Kidney capillary endothelial cell (primary cell): ENCODE measurements at regions not wholly inside any gene's neighbourhood (a gene's known extent, or its start where the extent isn't known, plus 50 kb on each side); places are given as distances from the start of the nearest gene placed in this dataset.
A peak's percentile ranks its signal among the peaks of the same experiment; 100 is the strongest.
"Not testable (repeated sequence)": the region's sequence is repeated elsewhere in the genome, so short reads cannot be mapped to it uniquely, and the experiment has no call there.

Source experiments
- DNase-seq: peaks from one replicate; pipeline ENCODE4 v3.0.0-alpha.2; 2018; ENCODE audit warnings: low spot score

DNA sequence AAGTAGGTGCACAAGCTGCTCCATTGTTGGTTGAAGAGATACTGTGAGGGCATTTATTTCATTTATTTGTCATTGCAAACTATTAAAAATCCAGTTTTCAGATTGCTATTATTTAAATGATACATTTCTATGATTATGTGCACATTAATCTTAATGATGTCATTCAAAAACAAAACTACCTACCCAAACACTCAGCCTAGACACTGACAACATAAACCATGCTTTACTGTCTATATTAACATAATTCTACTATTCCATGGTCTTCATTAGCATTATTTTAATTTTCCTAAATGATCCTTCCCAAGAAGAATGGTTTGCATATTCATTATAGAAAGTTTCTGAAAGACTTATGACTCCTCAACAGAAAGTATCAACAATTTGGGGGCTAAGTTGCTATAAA, 813.0 kb upstream of the SLITRK5 start:
- no peak for DNase-seq

DNA sequence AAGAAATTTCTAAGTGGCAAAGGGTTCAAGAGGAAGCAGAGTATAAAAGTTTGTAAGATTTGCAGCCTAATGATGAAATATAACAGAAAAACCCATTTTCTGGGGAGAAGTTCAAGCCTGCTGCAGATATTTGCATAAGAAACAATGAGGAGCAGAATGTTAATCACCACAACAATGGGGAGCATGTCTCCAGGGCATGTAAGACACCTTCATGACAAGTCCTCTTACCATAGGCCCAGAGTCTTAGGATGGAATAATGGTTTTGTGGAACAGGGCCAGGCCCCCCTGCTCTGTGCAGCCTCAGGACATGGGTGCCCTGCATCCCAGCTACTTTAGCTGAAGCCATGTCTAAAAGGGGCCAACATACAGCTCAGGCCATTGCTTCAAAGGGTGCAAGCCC, 809.0 kb upstream of the SLITRK5 start:
- DNase-seq = no peak

DNA sequence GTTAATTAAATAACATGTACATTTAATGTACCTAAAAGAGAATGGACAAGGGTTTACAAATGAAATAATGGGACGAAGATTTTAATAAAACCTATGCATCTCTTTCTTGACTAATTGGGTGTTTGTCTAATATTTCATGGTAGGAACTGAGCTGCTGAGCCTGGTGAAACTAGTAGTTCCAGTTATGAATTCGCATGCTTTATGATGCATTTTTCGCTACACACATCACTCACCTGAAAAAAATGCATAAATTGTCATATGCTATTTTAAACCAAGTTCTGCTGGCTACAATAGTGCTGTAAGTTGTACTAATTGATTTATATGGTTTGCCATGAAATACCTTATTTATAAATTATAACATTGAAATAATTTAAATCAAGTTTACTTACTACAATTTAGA, 806.8 kb upstream of the SLITRK5 start:
- DNase-seq = no peak

DNA sequence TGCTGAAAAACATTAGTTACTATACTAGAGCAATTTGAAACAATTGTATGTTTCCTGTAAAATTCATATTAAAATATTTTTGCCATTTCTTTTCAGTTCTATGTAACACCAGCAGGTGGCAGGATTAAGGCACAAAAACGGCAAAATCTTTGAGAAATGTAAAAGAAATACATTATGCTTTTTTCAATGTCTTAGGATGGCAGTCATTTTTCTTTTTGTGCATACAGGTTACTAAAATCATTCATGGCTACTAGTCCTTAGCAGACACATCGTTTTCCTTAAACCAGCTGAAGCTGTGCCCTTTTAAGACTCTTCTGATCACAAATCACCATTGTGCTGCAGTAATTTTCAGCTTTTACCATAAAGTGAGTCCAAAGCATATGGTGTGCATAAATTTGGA, 800.7 kb upstream of the SLITRK5 start:
- DNase-seq = peak; percentile 10

DNA sequence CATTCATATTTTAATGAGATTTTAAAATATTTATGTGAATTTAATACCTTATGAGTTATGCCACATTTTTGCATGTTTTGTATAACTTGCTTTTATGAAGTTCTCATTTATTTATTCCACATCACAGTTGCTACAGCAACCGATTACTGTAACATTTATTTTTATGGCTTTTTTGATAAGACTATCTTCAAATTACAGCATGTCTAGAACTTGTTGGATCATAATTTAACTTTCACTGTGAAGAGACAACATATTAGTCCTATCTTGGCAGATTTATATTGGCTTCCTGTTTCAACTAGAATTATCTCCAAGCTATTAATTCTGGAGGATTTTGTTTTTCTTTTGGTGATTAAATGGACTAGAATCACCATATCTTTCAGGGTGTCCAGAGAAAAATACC, 793.7 kb upstream of the SLITRK5 start:
- no peak for DNase-seq

DNA sequence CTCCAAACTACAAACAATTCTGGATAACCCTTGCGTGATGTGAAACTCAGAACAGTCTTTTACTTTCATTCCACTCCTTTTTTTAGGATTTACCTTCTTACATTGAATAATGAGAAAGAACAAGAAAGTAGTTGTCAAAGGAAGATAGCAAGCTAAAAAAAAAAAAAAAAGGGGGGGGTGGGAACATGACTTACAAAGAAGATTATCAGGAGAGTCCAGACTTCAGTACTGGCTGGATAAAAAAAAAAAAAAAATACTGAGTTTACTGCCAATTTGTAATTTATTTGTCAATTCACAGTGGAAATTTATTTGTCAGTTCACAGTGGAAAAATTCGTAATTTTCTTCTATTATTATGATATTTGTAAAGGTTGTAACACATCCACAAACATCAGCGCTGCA, 792.4 kb upstream of the SLITRK5 start:
- DNase-seq = no peak

DNA sequence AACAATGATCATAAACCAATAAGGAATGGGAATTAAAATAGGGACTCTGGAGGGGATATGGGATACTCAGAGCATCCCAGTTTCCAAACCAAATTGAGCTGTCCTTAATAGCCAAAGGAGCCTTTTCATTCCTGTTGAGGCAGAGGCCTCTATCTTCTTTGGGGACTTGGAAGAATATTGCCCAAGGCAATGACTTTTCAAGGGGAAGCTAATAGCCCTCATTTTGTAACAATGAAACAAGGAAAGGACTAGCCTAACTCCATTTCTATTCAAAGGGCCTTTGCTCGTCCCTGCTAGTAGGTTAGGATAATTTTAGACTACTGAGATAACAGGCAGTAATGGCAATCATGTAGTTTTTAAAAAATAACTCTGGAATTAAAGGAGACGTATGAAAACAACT, 789.8 kb upstream of the SLITRK5 start:
- DNase-seq = no peak

DNA sequence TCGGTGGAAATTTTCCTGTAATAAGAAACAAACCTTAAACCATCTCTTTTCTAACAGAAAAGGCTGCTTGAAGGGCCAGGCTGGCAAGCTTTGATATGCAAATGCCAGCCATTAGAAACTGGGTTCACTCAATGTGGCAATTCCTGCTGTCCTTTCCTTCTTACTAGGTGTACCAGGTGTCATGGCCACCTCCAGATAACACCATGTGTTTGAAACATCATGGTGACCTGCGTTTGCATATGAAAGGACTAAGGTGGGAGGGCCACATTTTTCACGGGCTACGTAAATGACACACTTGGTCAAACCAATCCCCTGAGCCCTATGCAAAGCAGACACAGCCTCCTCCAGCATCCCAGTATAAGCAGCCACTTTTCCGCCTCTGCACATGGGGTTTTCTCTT, 789.1 kb upstream of the SLITRK5 start:
- no peak for DNase-seq

DNA sequence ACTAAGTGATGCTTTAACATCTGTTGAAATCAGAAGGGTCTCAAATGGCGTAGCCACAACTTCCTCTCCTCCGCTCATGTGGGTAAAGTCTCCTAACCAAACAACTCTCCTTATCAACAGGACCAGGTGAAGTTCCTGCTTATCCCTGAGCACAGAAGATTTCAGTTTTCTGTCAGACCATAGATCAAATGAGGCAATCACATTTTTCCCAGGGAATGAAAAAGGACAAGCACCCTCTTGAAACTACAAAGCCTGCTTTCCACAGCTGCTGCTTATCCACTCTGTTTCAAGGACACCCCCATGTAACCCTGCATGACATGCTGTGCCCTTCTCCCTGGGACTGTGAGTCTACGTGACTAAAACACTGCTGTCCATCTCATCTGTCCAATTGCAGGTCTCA, 788.3 kb upstream of the SLITRK5 start:
- DNase-seq = no peak

DNA sequence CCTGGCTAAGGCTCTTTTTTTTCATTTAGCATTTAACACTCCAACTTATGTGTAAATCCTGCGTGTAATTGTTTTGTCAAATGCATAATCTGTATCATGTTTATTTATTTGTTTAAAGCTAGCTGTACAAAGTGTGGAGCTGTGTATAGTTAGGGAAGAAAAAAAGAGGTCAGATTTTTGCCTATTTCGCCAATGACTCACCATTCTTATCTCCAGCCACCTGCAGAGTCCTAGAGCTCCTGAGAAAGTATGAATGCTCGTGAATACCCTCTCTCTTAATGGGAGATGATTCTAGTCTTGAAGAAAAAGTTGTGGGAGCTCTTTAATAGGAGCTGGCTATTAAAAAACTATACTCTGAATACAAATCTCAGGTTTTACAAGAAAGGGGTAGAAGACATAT, 778.8 kb upstream of the SLITRK5 start:
- DNase-seq = no peak

DNA sequence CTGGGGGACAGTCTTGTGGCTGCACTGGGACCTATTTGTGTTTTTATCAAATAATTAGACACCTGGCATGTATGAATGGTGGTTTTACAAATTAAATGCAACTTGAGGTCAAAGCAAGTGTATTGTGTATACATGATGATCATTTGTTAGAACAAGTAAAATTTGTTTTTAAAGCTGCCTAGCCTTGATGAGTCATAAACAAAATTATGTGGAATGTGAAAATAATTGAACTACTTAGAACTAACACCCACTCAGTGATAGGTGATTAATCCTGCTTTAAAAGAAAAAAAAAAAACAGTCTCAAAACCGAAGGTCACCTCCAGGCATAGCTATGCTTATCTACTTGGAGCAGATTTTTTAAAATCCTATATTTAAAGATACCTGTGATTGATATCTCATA, 770.3 kb upstream of the SLITRK5 start:
- DNase-seq = no peak

DNA sequence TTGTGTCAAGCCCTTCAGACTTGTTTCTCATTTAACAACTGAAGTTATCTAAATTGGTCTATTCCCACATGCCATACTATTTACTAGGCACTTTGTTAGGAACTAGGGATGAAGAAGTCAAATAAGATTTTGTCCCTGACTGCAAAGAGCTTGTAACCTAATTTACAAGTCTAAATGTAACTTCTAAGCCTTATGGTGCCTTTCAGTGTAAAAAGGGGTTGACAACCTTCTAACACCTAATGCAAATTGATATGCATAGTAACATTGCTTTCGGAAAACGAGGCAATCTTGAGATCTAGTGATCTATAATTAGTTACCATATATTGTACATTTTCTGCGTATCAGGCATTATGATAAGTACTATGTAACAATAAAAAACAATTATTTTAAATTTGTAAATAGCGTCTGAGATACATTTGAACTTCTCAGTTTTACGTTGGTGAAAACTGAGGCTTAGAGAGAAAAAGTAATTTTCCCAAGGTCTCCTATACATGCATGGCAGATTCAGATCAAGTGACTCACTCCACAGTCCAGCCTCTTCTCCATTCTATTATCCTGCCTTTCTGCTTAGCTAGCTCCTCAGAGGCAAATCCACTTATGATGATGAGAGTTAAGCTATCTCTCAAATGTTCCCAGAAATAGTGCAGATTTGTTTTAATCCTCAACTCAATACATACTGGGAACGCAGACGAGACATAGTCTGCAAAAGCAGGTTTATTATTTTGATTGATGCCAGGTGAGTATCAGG, 764.9 kb upstream of the SLITRK5 start:
- DNase-seq = no peak

DNA sequence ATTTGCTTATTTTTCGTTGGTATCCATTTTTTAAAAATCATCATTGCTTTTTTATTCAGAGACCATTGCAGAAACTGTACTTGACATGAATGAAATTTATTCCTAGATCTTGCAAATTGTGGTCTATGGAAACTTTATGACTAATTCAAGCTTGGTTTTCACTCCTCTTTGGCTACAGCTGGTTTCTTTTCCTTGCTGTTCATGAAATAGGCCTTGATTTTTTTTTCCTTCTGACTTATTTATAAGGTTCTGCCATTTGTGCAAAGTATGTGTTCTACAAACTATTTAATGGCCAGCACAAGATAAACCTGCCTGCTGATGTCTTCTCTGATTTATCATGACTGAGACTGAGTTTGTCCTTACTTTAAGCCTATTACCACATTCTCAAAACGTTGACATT, 764.0 kb upstream of the SLITRK5 start:
- DNase-seq = no peak

DNA sequence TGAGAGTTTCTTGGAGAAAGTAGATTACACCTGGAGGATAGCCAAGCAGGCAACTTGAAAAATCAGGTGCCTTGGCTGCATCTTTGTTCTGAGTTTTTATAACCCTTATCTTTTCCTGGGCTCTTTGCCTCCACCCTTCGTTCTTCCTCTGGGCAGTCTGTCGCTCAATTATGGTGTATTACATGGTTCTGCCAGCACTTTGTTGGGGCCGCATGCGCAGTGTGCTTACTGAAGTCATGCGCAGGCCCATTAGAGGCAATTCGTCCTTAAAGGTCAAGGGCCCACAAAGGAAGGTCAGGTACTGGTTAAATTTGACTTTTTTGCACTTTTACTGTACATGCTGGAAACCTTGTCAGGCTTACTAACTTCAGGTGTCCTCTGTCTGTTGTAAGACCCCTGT, 761.9 kb upstream of the SLITRK5 start:
- DNase-seq = no peak

DNA sequence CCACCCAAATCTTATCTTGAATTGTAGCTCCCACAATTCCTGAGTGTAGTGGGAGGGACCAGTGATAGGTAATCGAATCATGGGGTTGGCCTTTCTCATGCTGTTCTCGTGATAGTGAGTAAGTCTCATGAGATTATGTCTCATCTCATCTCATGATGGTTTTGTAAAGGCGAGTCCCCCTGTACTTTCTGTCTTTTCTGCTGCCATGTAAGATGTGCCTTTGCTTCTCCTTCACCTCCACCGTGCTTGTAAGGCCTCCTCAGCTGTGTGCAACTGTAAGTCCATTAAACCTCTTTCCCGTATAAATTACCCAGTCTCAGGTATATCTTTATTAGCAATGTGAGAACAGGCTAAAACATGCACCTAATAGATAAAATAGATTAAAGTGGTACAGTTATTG, 756.4 kb upstream of the SLITRK5 start:
- DNase-seq = no peak

DNA sequence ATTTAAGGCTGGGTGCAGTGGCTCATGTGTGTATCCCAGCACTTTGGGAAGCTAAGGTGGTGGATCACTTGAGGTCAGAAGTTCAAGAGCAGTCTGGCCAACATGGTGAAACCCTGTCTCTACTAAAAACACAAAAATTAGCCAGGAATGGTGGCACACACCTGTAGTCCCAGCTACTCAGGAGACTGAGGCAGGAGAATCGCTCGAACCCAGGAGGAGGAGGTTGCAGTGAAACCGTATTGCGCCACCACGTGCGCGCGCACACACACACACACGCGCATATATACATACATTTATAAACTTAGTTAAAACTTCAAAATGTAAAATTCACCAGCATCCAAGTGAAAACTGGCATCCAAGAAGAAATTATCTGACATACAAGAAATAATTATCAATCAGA, 753.7 kb upstream of the SLITRK5 start:
- not testable (repeated sequence) for DNase-seq

DNA sequence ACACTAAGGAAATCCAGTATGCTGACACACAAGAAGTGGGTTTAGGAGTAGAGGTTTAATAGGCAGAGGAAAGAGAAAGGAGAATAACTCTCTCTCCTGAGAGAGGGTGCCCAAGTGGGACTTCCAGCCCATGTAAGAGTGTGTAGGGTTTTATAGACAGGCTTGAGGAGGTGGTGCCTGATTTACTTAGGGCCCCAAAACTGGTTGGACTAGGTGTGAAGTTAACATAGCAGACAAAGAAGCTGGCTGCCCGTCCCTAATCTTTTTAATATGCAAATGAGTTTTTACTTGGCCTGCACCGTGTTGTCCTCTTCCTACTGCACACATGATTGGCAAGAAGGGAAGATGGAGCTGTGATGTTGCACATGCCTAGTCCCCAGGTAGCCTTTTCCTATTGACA, 752.5 kb upstream of the SLITRK5 start:
- DNase-seq = no peak

DNA sequence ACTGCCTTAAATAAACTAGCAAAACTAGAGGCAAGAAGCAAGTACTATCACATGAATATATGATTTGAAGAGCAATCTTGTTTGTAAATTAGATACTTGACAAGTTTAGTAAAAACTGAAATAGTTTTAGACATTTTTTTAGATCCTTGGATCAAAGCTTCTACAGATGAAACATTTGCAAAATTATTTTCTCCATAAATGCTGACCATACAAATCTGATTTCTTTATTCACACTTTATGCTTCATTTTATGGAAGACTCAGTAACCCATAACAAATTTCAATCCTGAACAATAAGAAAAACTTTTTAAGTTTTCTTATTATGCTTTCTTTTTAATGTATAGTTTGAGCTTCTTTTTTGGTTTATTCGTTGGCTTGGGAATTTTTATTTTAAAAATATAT, 750.2 kb upstream of the SLITRK5 start:
- DNase-seq = no peak

DNA sequence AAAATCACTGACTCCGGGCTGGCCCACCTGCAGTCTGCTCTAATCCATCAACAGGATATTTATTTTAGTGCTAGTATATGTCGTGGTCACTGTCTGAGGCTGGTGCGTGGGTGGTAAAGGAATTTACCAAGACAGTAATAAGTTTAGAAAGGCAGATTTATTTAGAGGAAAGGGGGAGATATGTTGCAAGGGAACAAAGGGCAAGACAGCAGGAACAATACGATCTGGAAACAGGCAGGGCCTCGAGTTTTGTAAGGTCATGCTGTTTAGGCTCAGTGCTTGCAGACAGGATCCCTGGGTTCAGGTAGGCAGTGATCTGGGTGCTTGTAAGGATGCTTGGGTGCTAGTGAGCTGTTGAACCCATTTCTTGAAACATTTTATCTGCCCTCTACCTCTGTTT, 748.2 kb upstream of the SLITRK5 start:
- no peak for DNase-seq

DNA sequence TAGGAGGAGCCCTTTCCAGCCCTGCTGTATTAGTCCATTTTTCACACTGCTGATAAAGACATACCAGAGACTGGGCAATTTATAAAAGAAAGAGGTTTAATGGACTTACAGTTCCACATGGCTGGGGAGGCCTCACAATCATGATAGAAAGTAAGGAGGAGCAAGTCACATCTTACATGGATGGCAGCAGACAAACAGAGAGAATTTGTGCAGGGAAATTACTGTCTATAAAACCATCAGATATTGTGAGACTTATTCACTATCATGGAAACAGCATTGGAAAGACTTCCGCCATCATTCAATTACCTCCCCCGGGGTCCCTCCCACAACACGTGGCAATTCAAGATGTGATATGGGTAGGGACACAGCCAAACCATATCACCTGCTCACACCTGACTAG, 744.3 kb upstream of the SLITRK5 start:
- DNase-seq = not testable (repeated sequence)

DNA sequence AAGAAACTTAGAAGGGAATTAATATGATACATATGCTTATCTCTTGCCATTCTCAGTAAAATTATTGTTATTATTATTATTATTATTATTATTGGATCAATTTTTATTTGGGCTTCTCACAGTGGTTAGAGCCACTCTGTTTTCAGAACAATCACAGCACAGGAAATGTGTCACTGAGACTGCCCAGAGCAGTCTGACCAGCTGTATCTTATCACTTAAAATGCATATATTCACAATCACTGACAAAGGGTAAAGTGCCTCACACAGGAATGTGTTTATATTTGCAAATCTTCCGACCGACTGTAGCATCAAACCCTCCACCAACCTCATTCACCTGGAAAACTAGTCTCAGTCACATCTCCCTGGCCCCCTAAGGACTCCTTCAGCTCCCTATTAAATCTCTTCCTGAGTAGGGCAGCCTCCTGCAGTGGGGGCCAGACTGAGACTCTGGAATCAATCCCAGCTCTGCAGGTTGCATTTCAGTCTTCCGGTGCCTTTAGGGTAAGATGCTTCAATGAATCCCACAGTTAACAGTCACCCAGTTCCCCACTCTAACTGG, 738.3 kb upstream of the SLITRK5 start:
- no peak for DNase-seq

DNA sequence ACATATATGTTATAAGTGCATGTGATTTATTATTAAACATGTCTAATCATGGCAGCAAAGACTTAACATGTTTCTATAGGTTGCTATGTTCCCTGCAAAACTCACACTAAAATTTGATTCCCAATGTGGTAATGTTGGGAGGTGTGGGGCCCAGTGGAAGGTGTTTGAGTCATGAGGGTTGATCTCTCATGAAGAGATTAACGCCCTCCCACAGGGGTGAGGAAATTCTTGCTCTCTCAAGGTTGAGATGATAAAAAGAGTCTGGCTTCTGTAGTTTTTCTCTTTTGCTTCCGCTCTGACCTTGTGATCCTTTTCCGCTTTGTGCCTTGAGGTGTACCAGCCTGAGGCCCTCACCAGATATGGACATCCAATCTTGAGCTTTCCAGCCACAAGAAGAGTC, 737.5 kb upstream of the SLITRK5 start:
- no peak for DNase-seq

DNA sequence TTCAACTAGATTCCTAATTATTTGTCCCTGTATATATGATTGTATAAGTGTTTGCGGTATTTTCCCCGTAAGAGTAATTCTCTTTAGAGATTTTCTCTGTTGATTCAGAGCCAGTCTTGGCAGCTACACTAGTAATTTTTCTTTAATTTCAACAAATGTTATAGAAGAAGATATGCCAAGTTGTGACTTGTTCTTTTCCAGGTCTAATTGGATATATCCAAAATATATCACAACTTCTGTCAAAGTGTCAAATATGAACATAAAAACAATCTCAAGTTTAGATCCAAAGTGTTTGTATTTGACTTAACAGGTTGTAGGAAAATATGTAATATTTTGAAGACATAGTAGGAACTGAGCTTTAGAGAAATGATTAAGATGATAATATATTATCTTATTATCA, 733.9 kb upstream of the SLITRK5 start:
- no peak for DNase-seq

DNA sequence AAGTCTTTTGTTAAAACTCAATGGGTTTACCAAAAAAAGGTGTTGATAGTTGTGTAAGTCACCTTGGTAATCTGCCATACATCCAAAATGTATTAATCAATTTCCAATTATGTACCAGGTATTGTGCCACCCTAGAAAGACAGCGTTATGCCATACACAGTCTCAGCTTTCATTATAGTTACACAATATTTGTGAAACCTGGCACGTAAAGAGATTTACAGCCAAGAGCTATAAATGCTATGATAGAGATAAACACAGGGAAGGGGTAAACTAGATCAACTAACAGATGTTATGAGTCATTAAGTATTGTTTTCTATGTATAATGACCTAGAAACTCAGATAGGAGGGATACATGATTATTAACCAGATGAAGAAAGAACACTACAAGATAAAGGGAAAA, 725.6 kb upstream of the SLITRK5 start:
- no peak for DNase-seq
